C4-2B (cell line): ENCODE measurements at regions not wholly inside any gene's neighbourhood (a gene's known extent, or its start where the extent isn't known, plus 50 kb on each side); places are given as distances from the start of the nearest gene placed in this dataset.

Experiments used
- H3K27ac ChIP-seq: fragments of 450-650 bp; 2 replicates; pipeline ENCODE4 v1.5.1; 2017
- ZFX ChIP-seq: fragments of 450-650 bp; IDR thresholded peaks from 2 replicates; pipeline ENCODE4 v1.6.1; 2017
- TF ChIP-seq, protein P1 (sequence below): fragments of 450-650 bp; conservative IDR thresholded peaks from 2 replicates; pipeline ENCODE4 v1.5.1; 2017; ENCODE audit warnings: mild to moderate bottlenecking

GRCh38 chr5:113974976-113975375, 386.9 kb upstream of the KCNN2 start:
- no peak overlapping the region for H3K27ac ChIP-seq
- TF ChIP-seq, protein P1, sequence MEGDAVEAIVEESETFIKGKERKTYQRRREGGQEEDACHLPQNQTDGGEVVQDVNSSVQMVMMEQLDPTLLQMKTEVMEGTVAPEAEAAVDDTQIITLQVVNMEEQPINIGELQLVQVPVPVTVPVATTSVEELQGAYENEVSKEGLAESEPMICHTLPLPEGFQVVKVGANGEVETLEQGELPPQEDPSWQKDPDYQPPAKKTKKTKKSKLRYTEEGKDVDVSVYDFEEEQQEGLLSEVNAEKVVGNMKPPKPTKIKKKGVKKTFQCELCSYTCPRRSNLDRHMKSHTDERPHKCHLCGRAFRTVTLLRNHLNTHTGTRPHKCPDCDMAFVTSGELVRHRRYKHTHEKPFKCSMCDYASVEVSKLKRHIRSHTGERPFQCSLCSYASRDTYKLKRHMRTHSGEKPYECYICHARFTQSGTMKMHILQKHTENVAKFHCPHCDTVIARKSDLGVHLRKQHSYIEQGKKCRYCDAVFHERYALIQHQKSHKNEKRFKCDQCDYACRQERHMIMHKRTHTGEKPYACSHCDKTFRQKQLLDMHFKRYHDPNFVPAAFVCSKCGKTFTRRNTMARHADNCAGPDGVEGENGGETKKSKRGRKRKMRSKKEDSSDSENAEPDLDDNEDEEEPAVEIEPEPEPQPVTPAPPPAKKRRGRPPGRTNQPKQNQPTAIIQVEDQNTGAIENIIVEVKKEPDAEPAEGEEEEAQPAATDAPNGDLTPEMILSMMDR: no peak
- TF ChIP-seq ZFX: no peak

DNA sequence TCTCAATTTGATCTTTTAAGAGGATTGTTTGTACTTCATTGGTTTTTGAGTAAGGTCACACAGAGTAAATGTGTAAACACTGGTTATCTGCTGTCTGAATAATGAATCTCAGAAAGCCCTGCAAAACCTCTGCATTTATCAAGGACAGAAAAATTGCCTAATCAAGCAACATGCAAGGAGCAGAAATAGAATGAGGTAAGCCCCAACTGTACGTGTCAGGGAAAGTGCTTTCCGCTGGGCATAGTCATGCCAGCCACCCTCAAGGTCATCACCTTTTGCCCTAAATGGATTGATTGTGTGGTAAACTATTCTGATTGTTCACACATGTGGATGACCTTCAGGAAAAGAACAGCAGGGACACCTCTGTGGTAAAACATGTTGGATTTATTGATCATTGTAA, 376.9 kb upstream of the KCNN2 start:
- H3K27ac ChIP-seq: no peak overlapping the region
- no peak for TF ChIP-seq ZFX
- TF ChIP-seq, protein P1: no peak

DNA sequence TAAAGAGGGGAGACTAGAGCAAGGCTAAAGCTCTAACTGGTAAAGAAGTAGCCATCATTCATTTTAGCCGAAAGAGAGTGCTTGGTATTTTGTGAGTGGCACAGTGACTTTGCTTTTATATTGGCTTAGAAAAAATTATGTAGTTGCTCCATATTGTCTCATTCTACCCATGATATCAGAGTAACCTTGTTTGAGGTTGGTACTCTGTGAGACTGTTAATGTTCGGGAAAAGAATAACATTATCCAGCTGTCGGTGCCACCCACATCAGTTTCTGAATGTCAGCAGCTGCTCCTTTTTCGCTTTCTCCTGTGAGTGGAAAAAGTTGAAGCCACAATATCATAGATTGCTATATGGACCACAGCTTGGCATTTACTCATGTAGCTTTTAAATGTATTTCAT, 376.4 kb upstream of the KCNN2 start:
- no peak overlapping the region for H3K27ac ChIP-seq
- TF ChIP-seq, protein P1: no peak
- no peak for TF ChIP-seq ZFX

GRCh38 chr5:113989278-113989912, 372.5 kb upstream of the KCNN2 start:
- TF ChIP-seq, protein P1: no peak
- no peak for TF ChIP-seq ZFX
- H3K27ac ChIP-seq: no peak overlapping the region

- H3K27ac ChIP-seq: no peak overlapping the region
- TF ChIP-seq, protein P1: no peak
- TF ChIP-seq ZFX: no peak
Observed at GRCh38 chr5:113989913-113990305, 372.0 kb upstream of the KCNN2 start.

DNA sequence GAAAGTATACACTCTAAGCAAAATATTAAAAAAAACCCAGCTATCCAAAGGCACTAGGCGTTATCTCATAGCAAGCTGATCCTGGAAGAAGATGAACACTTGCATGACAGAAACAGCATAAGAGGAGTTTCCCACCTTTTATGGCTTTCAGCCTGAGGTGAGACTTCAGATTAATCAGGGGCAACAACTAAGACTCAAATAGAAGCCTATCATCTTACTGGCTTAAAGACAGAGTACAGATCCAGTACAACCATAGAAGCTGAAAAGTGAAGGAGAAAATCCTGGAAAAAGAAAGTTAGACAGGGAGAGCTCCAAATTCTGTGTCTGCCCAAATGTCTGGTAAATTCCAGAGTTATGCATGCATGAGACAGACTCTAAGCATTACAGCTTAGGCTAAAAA, 360.8 kb upstream of the KCNN2 start:
- TF ChIP-seq ZFX: no peak
- TF ChIP-seq, protein P1: no peak
- H3K27ac ChIP-seq: no peak overlapping the region

- TF ChIP-seq ZFX: no peak
- TF ChIP-seq, protein P1: no peak
- no peak overlapping the region for H3K27ac ChIP-seq
Observed at GRCh38 chr5:114006582-114006981, 355.3 kb upstream of the KCNN2 start.
